ENCODE measurements at regions not wholly inside any gene's neighbourhood (a gene's known extent, or its start where the extent isn't known, plus 50 kb on each side); places are given as distances from the start of the nearest gene placed in this dataset.
A peak's percentile ranks its signal among the peaks of the same experiment; 100 is the strongest.

GRCh38 chr4:117326091-117326490, 240.7 kb upstream of the TRAM1L1 start:
- DNase-seq (ENCODE audit: low read depth), result no peak

GRCh38 chr4:117327491-117327890, 242.1 kb upstream of the TRAM1L1 start:
- no peak for DNase-seq (ENCODE audit: low read depth)

- no peak for DNase-seq (ENCODE audit: low read depth)
These were observed 243.0 kb upstream of the TRAM1L1 start for GRCh38 chr4:117328333-117328732.

GRCh38 chr4:117331817-117332216, 246.4 kb upstream of the TRAM1L1 start:
- DNase-seq (ENCODE audit: low read depth), result no peak

GRCh38 chr4:117334451-117335188, 249.2 kb upstream of the TRAM1L1 start:
- DNase-seq (ENCODE audit: low read depth), result no peak

- DNase-seq (ENCODE audit: low read depth), result no peak
These were observed 272.1 kb upstream of the TRAM1L1 start for GRCh38 chr4:117357437-117357836.

GRCh38 chr4:117357866-117358265, 272.5 kb upstream of the TRAM1L1 start:
- DNase-seq (ENCODE audit: low read depth), result no peak

GRCh38 chr4:117370944-117371668, 285.7 kb upstream of the TRAM1L1 start:
- no peak for DNase-seq (ENCODE audit: low read depth)

GRCh38 chr4:117375101-117375500, 289.7 kb upstream of the TRAM1L1 start:
- DNase-seq (ENCODE audit: low read depth), result no peak

GRCh38 chr4:117376692-117377091, 291.3 kb upstream of the TRAM1L1 start:
- DNase-seq (ENCODE audit: low read depth), result no peak

GRCh38 chr4:117378942-117379341, 293.6 kb upstream of the TRAM1L1 start:
- DNase-seq (ENCODE audit: low read depth), result no peak

- no peak for DNase-seq (ENCODE audit: low read depth)
These were observed 298.1 kb upstream of the TRAM1L1 start for GRCh38 chr4:117383468-117383867.

GRCh38 chr4:117385526-117385925, 300.1 kb upstream of the TRAM1L1 start:
- no peak for DNase-seq (ENCODE audit: low read depth)

GRCh38 chr4:117387072-117387471, 301.7 kb upstream of the TRAM1L1 start:
- no peak for DNase-seq (ENCODE audit: low read depth)

GRCh38 chr4:117400039-117400835, 314.9 kb upstream of the TRAM1L1 start:
- peak; percentile 54 for DNase-seq (ENCODE audit: low read depth)

- DNase-seq (ENCODE audit: low read depth), result no peak
These were observed 327.3 kb upstream of the TRAM1L1 start for GRCh38 chr4:117412661-117413060.

GRCh38 chr4:117417856-117418255, 332.5 kb upstream of the TRAM1L1 start:
- DNase-seq (ENCODE audit: low read depth), result no peak

GRCh38 chr4:117420948-117421347, 335.6 kb upstream of the TRAM1L1 start:
- no peak for DNase-seq (ENCODE audit: low read depth)

GRCh38 chr4:117421706-117422105, 336.3 kb upstream of the TRAM1L1 start:
- DNase-seq (ENCODE audit: low read depth), result no peak

- no peak for DNase-seq (ENCODE audit: low read depth)
These were observed 336.9 kb upstream of the TRAM1L1 start for GRCh38 chr4:117422297-117422696.

- DNase-seq (ENCODE audit: low read depth), result no peak
These were observed 340.3 kb upstream of the TRAM1L1 start for GRCh38 chr4:117425636-117426035.

GRCh38 chr4:117428536-117428935, 343.2 kb upstream of the TRAM1L1 start:
- no peak for DNase-seq (ENCODE audit: low read depth)

- no peak for DNase-seq (ENCODE audit: low read depth)
These were observed 343.7 kb upstream of the TRAM1L1 start for GRCh38 chr4:117429061-117429460.
